Right lung (tissue), 2 donors: ENCODE measurements at regions not wholly inside any gene's neighbourhood (a gene's known extent, or its start where the extent isn't known, plus 50 kb on each side); places are given as distances from the start of the nearest gene placed in this dataset.

Source experiments
- DNase-seq, 2 donors: peaks; one replicate each; pipeline ENCODE4 v3.0.0-alpha.2; 2013

- DNase-seq: no peak
These were observed 129.1 kb upstream of the ANK3 start for GRCh38 chr10:60518745-60519144.

GRCh38 chr10:60517805-60518204, 128.1 kb upstream of the ANK3 start:
- DNase-seq: no peak

GRCh38 chr10:60513281-60513680, 123.6 kb upstream of the ANK3 start:
- no peak for DNase-seq

- no peak for DNase-seq
These were observed 122.0 kb upstream of the ANK3 start for GRCh38 chr10:60511477-60512229.

- DNase-seq: no peak
These were observed 119.2 kb upstream of the ANK3 start for GRCh38 chr10:60508831-60509230.

GRCh38 chr10:60508037-60508436, 118.4 kb upstream of the ANK3 start:
- no peak for DNase-seq

GRCh38 chr10:60502621-60503020, 112.9 kb upstream of the ANK3 start:
- DNase-seq: no peak

GRCh38 chr10:60498985-60499384, 109.3 kb upstream of the ANK3 start:
- no peak for DNase-seq

- DNase-seq: no peak
These were observed 107.7 kb upstream of the ANK3 start for GRCh38 chr10:60497364-60497763.

- no peak for DNase-seq
These were observed 106.5 kb upstream of the ANK3 start for GRCh38 chr10:60496181-60496580.

- no peak for DNase-seq
These were observed 105.8 kb upstream of the ANK3 start for GRCh38 chr10:60495338-60496055.

GRCh38 chr10:60494774-60495173, 105.1 kb upstream of the ANK3 start:
- DNase-seq: no peak

- DNase-seq: no peak
These were observed 101.5 kb upstream of the ANK3 start for GRCh38 chr10:60491162-60491561.

- no peak for DNase-seq
These were observed 100.3 kb upstream of the ANK3 start for GRCh38 chr10:60490013-60490412.

GRCh38 chr10:60488111-60488669, 98.5 kb upstream of the ANK3 start:
- DNase-seq: no peak

GRCh38 chr10:60487543-60487942, 97.9 kb upstream of the ANK3 start:
- no peak for DNase-seq

GRCh38 chr10:60485025-60485424, 95.3 kb upstream of the ANK3 start:
- DNase-seq: no peak

GRCh38 chr10:60480865-60481563, 91.3 kb upstream of the ANK3 start:
- no peak for DNase-seq

- no peak for DNase-seq
These were observed 89.8 kb upstream of the ANK3 start for GRCh38 chr10:60479305-60480020.

- no peak for DNase-seq
These were observed 86.8 kb upstream of the ANK3 start for GRCh38 chr10:60476451-60476850.

- DNase-seq: no peak
These were observed 83.9 kb upstream of the ANK3 start for GRCh38 chr10:60473557-60473956.

GRCh38 chr10:60470091-60470490, 80.4 kb upstream of the ANK3 start:
- no peak for DNase-seq
